Loucy (cell line): ENCODE measurements at regions not wholly inside any gene's neighbourhood (a gene's known extent, or its start where the extent isn't known, plus 50 kb on each side); places are given as distances from the start of the nearest gene placed in this dataset.

ENCODE experiments used
- CTCF ChIP-seq: fragments of 200-600 bp; sonication (generic); conservative IDR thresholded peaks from 2 replicates; pipeline ENCODE4 v1.5.1; 2014; ENCODE audit warnings: mild to moderate bottlenecking, antibody characterized with exemption, low read length
- EZH2phosphoT487 ChIP-seq: fragments of 200-600 bp; IDR thresholded peaks from 2 replicates; pipeline ENCODE4 v1.6.1; 2018; ENCODE audit warnings: antibody characterized with exemption, mild to moderate bottlenecking, moderate library complexity, borderline replicate concordance

GRCh38 chr2:52765735-52766134 lies 1001.9 kb upstream of the CHAC2 start:
- TF ChIP-seq EZH2phosphoT487 = no peak
- TF ChIP-seq CTCF = no peak
